Left lung (tissue), 4 donors: ENCODE measurements at regions not wholly inside any gene's neighbourhood (a gene's known extent, or its start where the extent isn't known, plus 50 kb on each side); places are given as distances from the start of the nearest gene placed in this dataset.

Experiments
- ATAC-seq: fragments of 200-7000 bp; cut with Tn5 transposase; one replicate; pipeline ENCODE4 v1.9.1; 2020; ENCODE audit warnings: moderate library complexity
- DNase-seq, 4 donors: peaks; one replicate each; pipeline ENCODE4 v3.0.0-alpha.2; 2013 to 2020
- H3K27ac ChIP-seq, 2 donors: fragments of 200-600 bp; sonication (generic) in 1 of 2; one replicate each; pipeline versions ENCODE4 v1.5.0 to v1.8.0; 2020 to 2021
- H3K27me3 ChIP-seq, 2 donors: fragments of 200-600 bp; sonication (generic) in 1 of 2; one replicate each; pipeline versions ENCODE4 v1.5.0 to v1.8.0; 2020 to 2021
- H3K36me3 ChIP-seq, 2 donors: fragments of 200-600 bp; sonication (generic) in 1 of 2; one replicate each; pipeline versions ENCODE4 v1.5.0 to v1.8.0; 2020 to 2021
- H3K4me1 ChIP-seq, 2 donors: fragments of 200-600 bp; one replicate each; pipeline ENCODE4 v1.8.0; 2021
- H3K4me3 ChIP-seq, 2 donors: fragments of 200-600 bp; sonication (generic) in 1 of 2; one replicate each; pipeline versions ENCODE4 v1.5.0 to v1.8.0; 2020 to 2021; ENCODE audit warnings: mild to moderate bottlenecking in 1 of 2
- H3K9me3 ChIP-seq, 2 donors: fragments of 200-600 bp; sonication (generic) in 1 of 2; one replicate each; pipeline versions ENCODE4 v1.5.0 to v1.8.0; 2020 to 2021
- CTCF ChIP-seq, 2 donors: fragments of 200-600 bp; sonication (generic) in 1 of 2; IDR thresholded peaks; one replicate each; pipeline versions ENCODE4 v1.5.0 to v1.8.0; 2021; ENCODE audit warnings: antibody characterized with exemption in 2 of 2
- intact Hi-C, 2 donors: fragments of 100-400 bp; cut with DNase I; formaldehyde crosslinking; loops; one replicate each; pipeline versions ENCODE4 v1.11.2 to v1.14.2; 2022
- donor health status: DM: no; HTN: yes; CAD: no.
- donor health status: DM: no; HTN: no; CAD: no.

DNA sequence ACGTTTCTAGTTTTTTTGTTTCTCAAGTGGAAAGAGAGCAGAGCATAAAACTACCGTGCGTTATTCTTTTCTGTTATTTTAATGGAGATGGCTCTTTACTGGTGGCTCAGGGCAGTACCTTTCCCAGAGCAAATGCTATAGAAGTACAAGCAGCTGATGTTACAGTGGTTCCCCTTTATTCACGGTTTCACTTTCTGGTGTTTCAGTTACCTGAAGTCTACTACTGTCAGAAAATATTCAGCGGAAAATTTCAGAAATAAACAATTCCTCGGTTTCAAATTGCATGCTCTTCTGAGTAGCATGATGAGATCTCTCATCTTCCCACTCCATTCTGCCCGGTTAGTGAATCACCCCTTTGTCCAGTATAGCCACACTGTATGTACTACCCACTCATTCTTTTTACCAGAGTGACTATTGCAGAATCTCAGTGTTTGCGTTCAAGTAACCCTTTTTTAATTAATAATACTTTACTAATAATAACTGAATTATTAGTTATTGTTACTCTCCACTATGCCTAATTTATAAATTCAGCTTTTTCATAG, 597.5 kb upstream of the ROBO2 start:
- DNase-seq (no peak), ATAC-seq (no peak)
- Histone ChIP-seq H3K4me3 (no peak overlapping the region), H3K27ac (no peak overlapping the region), H3K4me1 (no peaks in the 10 kb centered on the region), H3K27me3 (no peaks in the 10 kb centered on the region), H3K36me3 (no peaks in the 10 kb centered on the region), H3K9me3 (peaks cover 0 to 5% of the 10 kb centered on the region in 2 donors)
- TF ChIP-seq CTCF (IDR thresholded peaks at IDR 0.05) = no peak
- intact Hi-C loops = no loop called here

- Histone ChIP-seq H3K9me3 (peaks cover 0 to 3% of the 10 kb centered on the region in 2 donors), H3K27ac (no peak overlapping the region), H3K27me3 (no peaks in the 10 kb centered on the region), H3K36me3 (no peaks in the 10 kb centered on the region), H3K4me3 (no peak overlapping the region), H3K4me1 (no peaks in the 10 kb centered on the region)
- no peak for TF ChIP-seq CTCF (IDR thresholded peaks at IDR 0.05)
- intact Hi-C loops = no loop called here
- ATAC-seq (no peak), DNase-seq (no peak)
Measured at GRCh38 chr3:76456322-76456721, 583.6 kb upstream of the ROBO2 start.

GRCh38 chr3:76463501-76463900, 576.4 kb upstream of the ROBO2 start:
- TF ChIP-seq CTCF (IDR thresholded peaks at IDR 0.05) = no peak
- Histone ChIP-seq H3K4me3 (no peak overlapping the region), H3K27me3 (no peaks in the 10 kb centered on the region), H3K27ac (no peak overlapping the region), H3K9me3 (no peaks in the 10 kb centered on the region), H3K4me1 (no peaks in the 10 kb centered on the region), H3K36me3 (no peaks in the 10 kb centered on the region)
- ATAC-seq (no peak), DNase-seq (no peak)
- intact Hi-C loops = no loop called here

DNA sequence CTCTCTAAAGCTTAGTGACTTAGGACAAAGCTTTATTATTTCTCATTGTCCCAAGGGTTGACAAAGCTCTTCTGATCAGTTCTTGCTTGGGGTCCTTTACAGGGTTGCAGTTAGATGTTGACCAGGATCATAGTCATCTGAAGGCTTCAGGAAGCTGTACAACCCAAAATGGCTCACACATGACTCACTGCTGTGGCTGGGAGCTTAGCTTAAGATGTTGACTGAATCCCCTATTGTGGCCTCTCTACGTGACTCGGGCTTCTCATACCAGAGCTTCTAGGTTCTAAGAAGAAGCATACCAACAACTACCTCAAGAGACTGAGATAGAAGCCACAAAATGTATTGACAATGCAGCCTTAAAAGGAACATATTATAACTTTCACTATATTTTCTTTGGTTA, 569.6 kb upstream of the ROBO2 start:
- H3K4me3 ChIP-seq = no peak overlapping the region
- no peaks in the 10 kb centered on the region for H3K27me3 ChIP-seq
- intact Hi-C loops = no loop called here
- no peak for TF ChIP-seq CTCF (IDR thresholded peaks at IDR 0.05)
- no peaks in the 10 kb centered on the region for H3K4me1 ChIP-seq
- ATAC-seq = no peak
- DNase-seq = no peak
- no peak overlapping the region for H3K27ac ChIP-seq
- no peaks in the 10 kb centered on the region for H3K9me3 ChIP-seq
- H3K36me3 ChIP-seq = no peaks in the 10 kb centered on the region

- Histone ChIP-seq H3K36me3 (no peaks in the 10 kb centered on the region), H3K27me3 (no peaks in the 10 kb centered on the region), H3K4me3 (no peak overlapping the region), H3K27ac (no peak overlapping the region), H3K4me1 (no peaks in the 10 kb centered on the region), H3K9me3 (no peaks in the 10 kb centered on the region)
- no peak for DNase-seq
- ATAC-seq = no peak
- intact Hi-C loops = no loop called here
- TF ChIP-seq CTCF (IDR thresholded peaks at IDR 0.05) = no peak
Measured at GRCh38 chr3:76474632-76475031, 565.3 kb upstream of the ROBO2 start.
